HG03066 (cell line): ENCODE measurements at regions not wholly inside any gene's neighbourhood (a gene's known extent, or its start where the extent isn't known, plus 50 kb on each side); places are given as distances from the start of the nearest gene placed in this dataset.

Source experiments
- ATAC-seq: cut with Tn5 transposase; IDR thresholded peaks from one replicate; pipeline ENCODE4 v1.9.1; 2021; ENCODE audit warnings: low read depth; ENCODE audit not compliant: unreplicated experiment

- ATAC-seq, result no peak
Observed at GRCh38 chr12:114747012-114747858, 63.3 kb upstream of the TBX3 start.

DNA sequence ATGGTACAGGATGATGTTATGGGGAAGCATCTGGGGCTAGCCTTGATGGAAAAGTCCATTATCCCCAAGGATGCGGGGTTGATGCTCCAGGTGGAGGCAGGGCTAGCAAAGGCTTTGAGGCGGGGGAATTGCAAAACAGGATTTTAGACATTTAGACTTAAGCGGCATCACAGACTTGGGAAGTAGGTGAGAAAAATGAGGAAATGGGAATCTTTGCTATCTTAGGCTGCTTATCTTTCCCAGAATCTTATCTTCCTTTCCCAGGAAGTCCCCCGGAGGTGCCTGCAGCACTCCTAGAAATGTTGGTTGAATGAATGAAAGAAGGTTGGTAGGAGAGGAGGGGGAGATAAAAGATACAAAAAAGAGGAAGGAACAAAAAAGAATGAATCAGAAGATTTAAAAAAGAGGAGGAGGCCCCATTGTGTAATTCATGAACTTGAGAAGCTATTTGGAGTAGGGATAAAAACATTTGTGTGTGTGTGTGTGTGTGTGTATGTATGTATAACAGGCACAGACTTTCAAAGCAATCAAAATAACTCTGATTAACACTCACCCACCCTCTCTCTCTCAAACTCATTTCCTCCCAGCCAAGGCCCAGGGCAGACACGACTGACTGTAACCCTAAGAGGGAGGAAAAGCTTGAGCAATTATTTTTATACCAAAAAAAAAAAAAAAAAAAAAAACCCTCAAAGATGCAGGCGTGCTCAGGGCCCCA, 62.5 kb upstream of the TBX3 start:
- no peak for ATAC-seq

- no peak for ATAC-seq
Observed at GRCh38 chr12:114744691-114745090, 60.7 kb upstream of the TBX3 start.

DNA sequence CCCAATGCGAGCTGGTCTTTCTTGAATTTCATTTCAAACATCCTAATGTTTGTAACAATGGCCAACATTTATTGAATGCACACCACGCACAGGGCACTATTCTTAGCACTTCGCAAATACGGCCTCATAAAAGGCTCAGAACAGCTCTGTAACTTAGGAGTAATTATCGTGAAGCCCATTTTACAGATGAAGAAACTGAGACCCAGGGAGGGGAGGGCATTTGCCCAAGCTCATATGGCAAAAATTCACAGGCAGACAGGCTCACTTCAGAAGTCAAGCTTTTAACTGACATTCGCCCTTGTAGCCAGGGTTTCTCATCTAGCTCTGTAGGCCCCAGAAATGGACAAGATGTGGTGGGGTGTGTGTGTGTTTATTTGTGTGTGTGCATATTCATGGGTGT, 60.3 kb upstream of the TBX3 start:
- no peak for ATAC-seq

GRCh38 chr12:114743799-114744198, 59.8 kb upstream of the TBX3 start:
- ATAC-seq, result no peak

DNA sequence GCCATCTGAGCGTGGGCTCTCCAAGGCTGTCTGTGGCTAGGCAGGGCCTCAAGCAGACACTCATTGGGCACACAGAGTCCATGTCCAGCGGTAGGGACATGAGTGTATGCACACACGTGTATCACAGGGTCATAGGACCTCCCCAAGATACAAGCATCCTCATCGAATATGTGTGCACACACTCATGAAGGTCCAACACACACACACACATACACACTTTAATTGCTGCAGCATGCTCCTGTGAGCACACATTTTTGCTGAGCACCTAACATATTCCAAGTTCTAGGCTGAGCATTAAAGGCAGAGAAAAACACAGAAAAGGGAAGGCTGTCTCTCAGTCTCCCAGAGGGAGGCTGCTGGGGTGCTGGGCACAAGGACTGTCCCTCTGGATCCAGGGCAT, 59.3 kb upstream of the TBX3 start:
- no peak for ATAC-seq

- no peak for ATAC-seq
Observed at GRCh38 chr12:114742363-114742762, 58.4 kb upstream of the TBX3 start.

DNA sequence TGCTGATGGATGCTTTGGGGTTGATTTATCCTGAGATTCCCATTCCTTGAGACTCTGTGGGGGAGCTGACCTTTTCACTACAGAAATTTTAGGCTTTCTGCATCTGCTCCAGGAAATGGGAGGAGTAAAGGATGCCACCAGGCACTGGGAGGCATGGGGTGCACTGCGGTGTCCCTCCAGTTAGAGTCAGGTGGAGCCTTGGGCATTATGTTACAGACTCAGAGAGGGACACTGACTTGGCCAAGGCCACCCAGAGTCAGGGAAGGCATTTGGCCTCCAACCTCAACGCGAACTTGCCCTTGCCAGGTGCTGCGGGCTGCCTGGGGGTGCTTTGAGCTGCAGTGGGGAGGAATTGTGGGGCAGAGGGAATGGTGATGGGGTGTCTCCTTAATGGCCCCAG, 58.0 kb upstream of the TBX3 start:
- no peak for ATAC-seq

GRCh38 chr12:114740448-114740847, 56.5 kb upstream of the TBX3 start:
- no peak for ATAC-seq

- no peak for ATAC-seq
Observed at GRCh38 chr12:114738460-114739184, 54.6 kb upstream of the TBX3 start.

DNA sequence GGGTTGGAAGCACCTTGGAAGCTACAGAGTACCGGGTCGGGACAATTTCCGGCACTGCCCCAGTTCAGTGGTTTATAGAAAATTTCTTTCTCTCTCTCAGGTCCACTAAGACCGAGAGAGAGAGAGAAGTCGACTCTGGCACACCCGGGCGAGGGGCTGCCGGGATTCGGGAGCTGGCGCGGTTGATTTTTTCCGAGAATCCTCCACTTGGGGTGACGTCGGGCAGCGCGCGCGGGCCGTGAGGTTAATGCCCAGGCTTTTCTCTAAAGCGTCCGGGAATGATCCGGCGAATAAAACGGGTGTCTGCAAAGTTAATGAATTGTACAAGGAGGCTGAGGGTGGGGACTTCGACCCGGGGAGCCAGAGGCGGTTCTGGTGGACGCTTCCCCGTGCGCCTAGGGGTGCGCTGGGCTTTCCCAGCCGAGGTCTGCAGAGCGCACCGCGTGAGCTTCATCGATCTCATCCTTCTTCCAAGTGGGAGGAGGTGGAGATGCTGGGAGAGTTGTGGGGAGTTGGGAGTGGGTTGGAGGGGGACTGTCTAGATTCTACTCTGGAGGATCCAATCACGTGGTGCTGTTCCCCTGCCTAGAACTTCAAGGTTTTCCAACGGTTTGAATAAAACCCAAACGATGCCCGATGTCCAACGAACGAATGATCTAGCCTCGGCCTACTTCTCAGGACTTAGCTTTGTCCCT, 51.9 kb upstream of the TBX3 start:
- ATAC-seq, result no peak

- ATAC-seq, result no peak
Observed at GRCh38 chr12:114735011-114735410, 51.0 kb upstream of the TBX3 start.

- ATAC-seq, result no peak
Observed at GRCh38 chr12:114733919-114734318, 49.9 kb upstream of the TBX3 start.
